Right lobe of liver (tissue), 4 donors: ENCODE measurements at regions not wholly inside any gene's neighbourhood (a gene's known extent, or its start where the extent isn't known, plus 50 kb on each side); places are given as distances from the start of the nearest gene placed in this dataset.

ENCODE experiments used
- CTCF ChIP-seq, 4 donors: fragments of 200-600 bp in 3 of 4; fragments of 450-650 bp in 1 of 4; IDR thresholded peaks; one replicate each; pipeline versions ENCODE4 v1.5.1 to v1.8.0; 2016 to 2022; ENCODE audit warnings: antibody characterized with exemption in 4 of 4, mild to moderate bottlenecking in 2 of 4
- POLR2A ChIP-seq: fragments of 450-650 bp; IDR thresholded peaks from one replicate; pipeline ENCODE4 v1.6.1; 2017; ENCODE audit warnings: antibody characterized with exemption, mild to moderate bottlenecking
- donor health status: DM: no; HTN: no; CAD: no.
- donor health status: DM: no; HTN: no; CAD: no.
- donor health status: DM: no; HTN: yes; CAD: no.

- no peak for TF ChIP-seq CTCF (IDR thresholded peaks at IDR 0.05)
- TF ChIP-seq POLR2A = no peak
These were observed 942.3 kb upstream of the PRKX start for GRCh38 chrX:4655743-4656142.
